Activated T-cell treated with anti-CD3 and anti-CD28 coated beads, Interleukin-2, amount 50 U/mL, for 24 hours (primary cell): ENCODE measurements at regions not wholly inside any gene's neighbourhood (a gene's known extent, or its start where the extent isn't known, plus 50 kb on each side); places are given as distances from the start of the nearest gene placed in this dataset.
"Not testable (repeated sequence)": the region's sequence is repeated elsewhere in the genome, so short reads cannot be mapped to it uniquely, and the experiment has no call there.

Experiments used
- DNase-seq: peaks from one replicate; pipeline ENCODE4 v3.0.0-alpha.2; 2020
- H3K27ac Mint-ChIP-seq: 2 replicates; pipeline ENCODE4 v1.8.0; 2020; ENCODE audit warnings: mild to moderate bottlenecking, mixed read lengths
- H3K27me3 Mint-ChIP-seq: 2 replicates; pipeline ENCODE4 v1.8.0; 2020; ENCODE audit warnings: mixed read lengths
- H3K36me3 Mint-ChIP-seq: 2 replicates; pipeline ENCODE4 v1.8.0; 2020; ENCODE audit warnings: low read depth, mixed read lengths
- H3K4me1 Mint-ChIP-seq: 2 replicates; pipeline ENCODE4 v1.8.0; 2020; ENCODE audit warnings: low read depth, mixed read lengths
- H3K4me3 Mint-ChIP-seq: 2 replicates; pipeline ENCODE4 v1.8.0; 2020; ENCODE audit warnings: mild to moderate bottlenecking, moderate library complexity, mixed read lengths
- H3K9me3 Mint-ChIP-seq: 2 replicates; pipeline ENCODE4 v1.8.0; 2020; ENCODE audit warnings: mixed read lengths

GRCh38 chr11:29628609-29629008 is 388.2 kb downstream of the KCNA4 start:
- no peak overlapping the region for H3K4me3 Mint-ChIP-seq
- DNase-seq: no peak
- no peaks in the 10 kb centered on the region for H3K36me3 Mint-ChIP-seq
- H3K4me1 Mint-ChIP-seq: no peaks in the 10 kb centered on the region
- no peak overlapping the region for H3K27ac Mint-ChIP-seq
- H3K9me3 Mint-ChIP-seq: peaks cover 7% of the 10 kb centered on the region
- H3K27me3 Mint-ChIP-seq: no peaks in the 10 kb centered on the region

GRCh38 chr11:29627541-29627940 is 389.3 kb downstream of the KCNA4 start:
- no peak for DNase-seq
- Mint-ChIP-seq H3K9me3 (peaks cover 7% of the 10 kb centered on the region), H3K4me3 (no peak overlapping the region), H3K27me3 (no peaks in the 10 kb centered on the region), H3K27ac (no peak overlapping the region), H3K4me1 (no peaks in the 10 kb centered on the region), H3K36me3 (no peaks in the 10 kb centered on the region)

- no peak overlapping the region for H3K27ac Mint-ChIP-seq
- no peaks in the 10 kb centered on the region for H3K4me1 Mint-ChIP-seq
- no peak for DNase-seq
- no peaks in the 10 kb centered on the region for H3K27me3 Mint-ChIP-seq
- H3K36me3 Mint-ChIP-seq: no peaks in the 10 kb centered on the region
- no peaks in the 10 kb centered on the region for H3K9me3 Mint-ChIP-seq
- H3K4me3 Mint-ChIP-seq: no peak overlapping the region
Observed at GRCh38 chr11:29623144-29623722, 393.6 kb downstream of the KCNA4 start.

GRCh38 chr11:29616611-29617010 is 400.2 kb downstream of the KCNA4 start:
- no peak overlapping the region for H3K27ac Mint-ChIP-seq
- H3K4me3 Mint-ChIP-seq: no peak overlapping the region
- H3K4me1 Mint-ChIP-seq: no peaks in the 10 kb centered on the region
- no peaks in the 10 kb centered on the region for H3K36me3 Mint-ChIP-seq
- H3K27me3 Mint-ChIP-seq: no peaks in the 10 kb centered on the region
- peaks cover 8% of the 10 kb centered on the region for H3K9me3 Mint-ChIP-seq
- DNase-seq: no peak

GRCh38 chr11:29612423-29612822 is 404.4 kb downstream of the KCNA4 start:
- Mint-ChIP-seq H3K9me3 (peaks cover 16% of the 10 kb centered on the region), H3K4me3 (no peak overlapping the region), H3K27me3 (no peaks in the 10 kb centered on the region), H3K36me3 (no peaks in the 10 kb centered on the region), H3K4me1 (no peaks in the 10 kb centered on the region), H3K27ac (no peak overlapping the region)
- no peak for DNase-seq

- Mint-ChIP-seq H3K4me1 (no peaks in the 10 kb centered on the region), H3K27ac (no peak overlapping the region), H3K27me3 (no peaks in the 10 kb centered on the region), H3K9me3 (peaks cover 14% of the 10 kb centered on the region), H3K4me3 (no peak overlapping the region), H3K36me3 (no peaks in the 10 kb centered on the region)
- DNase-seq: no peak
Observed at GRCh38 chr11:29606330-29607031, 410.3 kb downstream of the KCNA4 start.

- not testable (repeated sequence) for H3K27me3 Mint-ChIP-seq, DNase-seq, H3K4me3 Mint-ChIP-seq, H3K27ac Mint-ChIP-seq, H3K4me1 Mint-ChIP-seq, H3K36me3 Mint-ChIP-seq
- peaks cover 15% of the 10 kb centered on the region for H3K9me3 Mint-ChIP-seq
Observed at GRCh38 chr11:29600151-29600575, 416.7 kb downstream of the KCNA4 start.

- DNase-seq: no peak
- Mint-ChIP-seq H3K27ac (no peak overlapping the region), H3K27me3 (no peaks in the 10 kb centered on the region), H3K4me1 (no peaks in the 10 kb centered on the region), H3K9me3 (peaks cover 19% of the 10 kb centered on the region), H3K36me3 (no peaks in the 10 kb centered on the region), H3K4me3 (no peak overlapping the region)
Observed at GRCh38 chr11:29584342-29584741, 432.5 kb downstream of the KCNA4 start.

- Mint-ChIP-seq H3K27me3 (no peaks in the 10 kb centered on the region), H3K9me3 (peaks cover 33% of the 10 kb centered on the region), H3K4me1 (no peaks in the 10 kb centered on the region), H3K4me3 (no peak overlapping the region), H3K36me3 (no peaks in the 10 kb centered on the region), H3K27ac (no peak overlapping the region)
- DNase-seq: no peak
Observed at GRCh38 chr11:29578806-29579205, 438.0 kb downstream of the KCNA4 start.

GRCh38 chr11:29564486-29564885 is 452.3 kb downstream of the KCNA4 start:
- H3K27ac Mint-ChIP-seq: no peak overlapping the region
- H3K4me1 Mint-ChIP-seq: no peaks in the 10 kb centered on the region

GRCh38 chr11:29562183-29562582 is 454.6 kb downstream of the KCNA4 start:
- Mint-ChIP-seq H3K9me3 (peaks cover 17% of the 10 kb centered on the region), H3K36me3 (no peaks in the 10 kb centered on the region), H3K27ac (no peak overlapping the region), H3K27me3 (no peaks in the 10 kb centered on the region), H3K4me1 (no peaks in the 10 kb centered on the region), H3K4me3 (no peak overlapping the region)
- DNase-seq: no peak

More at GRCh38 chr11:29564486-29564885, 452.3 kb downstream of the KCNA4 start:
- Mint-ChIP-seq H3K4me3 (no peak overlapping the region), H3K36me3 (no peaks in the 10 kb centered on the region), H3K9me3 (peaks cover 14% of the 10 kb centered on the region), H3K27me3 (no peaks in the 10 kb centered on the region)
- no peak for DNase-seq

GRCh38 chr11:29553990-29554389 is 462.8 kb downstream of the KCNA4 start:
- no peaks in the 10 kb centered on the region for H3K4me1 Mint-ChIP-seq
- no peak overlapping the region for H3K27ac Mint-ChIP-seq
- H3K36me3 Mint-ChIP-seq: no peaks in the 10 kb centered on the region
- no peak overlapping the region for H3K4me3 Mint-ChIP-seq
- peaks cover 20% of the 10 kb centered on the region for H3K9me3 Mint-ChIP-seq
- H3K27me3 Mint-ChIP-seq: no peaks in the 10 kb centered on the region
- DNase-seq: no peak

- H3K9me3 Mint-ChIP-seq: peaks cover 16% of the 10 kb centered on the region
- no peaks in the 10 kb centered on the region for H3K4me1 Mint-ChIP-seq
- no peak overlapping the region for H3K27ac Mint-ChIP-seq
- no peak overlapping the region for H3K4me3 Mint-ChIP-seq
- H3K27me3 Mint-ChIP-seq: no peaks in the 10 kb centered on the region
- no peaks in the 10 kb centered on the region for H3K36me3 Mint-ChIP-seq
- DNase-seq: no peak
Observed at GRCh38 chr11:29538339-29539036, 478.3 kb downstream of the KCNA4 start.

GRCh38 chr11:29534836-29535235 is 482.0 kb downstream of the KCNA4 start:
- Mint-ChIP-seq H3K27me3 (no peaks in the 10 kb centered on the region), H3K4me3 (no peak overlapping the region), H3K4me1 (no peaks in the 10 kb centered on the region), H3K36me3 (no peaks in the 10 kb centered on the region), H3K27ac (no peak overlapping the region), H3K9me3 (peaks cover 11% of the 10 kb centered on the region)
- DNase-seq: no peak

GRCh38 chr11:29530961-29531360 is 485.9 kb downstream of the KCNA4 start:
- H3K27me3 Mint-ChIP-seq: no peaks in the 10 kb centered on the region
- no peak overlapping the region for H3K27ac Mint-ChIP-seq
- DNase-seq: no peak
- no peaks in the 10 kb centered on the region for H3K4me1 Mint-ChIP-seq
- H3K9me3 Mint-ChIP-seq: peaks cover 18% of the 10 kb centered on the region
- H3K36me3 Mint-ChIP-seq: no peaks in the 10 kb centered on the region
- no peak overlapping the region for H3K4me3 Mint-ChIP-seq
